HG03175 (cell line): ENCODE measurements at regions not wholly inside any gene's neighbourhood (a gene's known extent, or its start where the extent isn't known, plus 50 kb on each side); places are given as distances from the start of the nearest gene placed in this dataset.
"Not testable (repeated sequence)": the region's sequence is repeated elsewhere in the genome, so short reads cannot be mapped to it uniquely, and the experiment has no call there.

Experiments
- ATAC-seq: cut with Tn5 transposase; IDR thresholded peaks from one replicate; pipeline ENCODE4 v1.9.1; 2021; ENCODE audit warnings: mild to moderate bottlenecking, moderate library complexity; ENCODE audit not compliant: unreplicated experiment

DNA sequence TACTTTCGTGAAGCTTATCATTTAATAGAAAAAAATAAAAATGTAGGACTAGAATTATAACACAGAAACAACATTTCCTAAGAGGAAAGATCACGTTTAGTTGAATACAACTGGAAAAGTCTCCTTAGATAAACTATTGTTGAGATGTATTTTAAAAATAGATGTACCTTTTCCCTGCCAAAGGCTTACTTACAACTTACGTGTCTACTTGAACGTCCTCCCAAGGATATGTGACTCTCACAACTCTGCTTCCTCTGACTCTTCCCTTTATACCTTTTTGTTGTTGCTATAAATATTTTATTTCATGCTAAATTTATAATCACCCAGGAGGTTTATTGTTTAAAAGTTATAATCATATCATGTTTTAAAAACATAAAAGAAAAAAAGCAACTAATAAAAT lies 908.0 kb upstream of the ROBO1 start:
- ATAC-seq, result no peak

DNA sequence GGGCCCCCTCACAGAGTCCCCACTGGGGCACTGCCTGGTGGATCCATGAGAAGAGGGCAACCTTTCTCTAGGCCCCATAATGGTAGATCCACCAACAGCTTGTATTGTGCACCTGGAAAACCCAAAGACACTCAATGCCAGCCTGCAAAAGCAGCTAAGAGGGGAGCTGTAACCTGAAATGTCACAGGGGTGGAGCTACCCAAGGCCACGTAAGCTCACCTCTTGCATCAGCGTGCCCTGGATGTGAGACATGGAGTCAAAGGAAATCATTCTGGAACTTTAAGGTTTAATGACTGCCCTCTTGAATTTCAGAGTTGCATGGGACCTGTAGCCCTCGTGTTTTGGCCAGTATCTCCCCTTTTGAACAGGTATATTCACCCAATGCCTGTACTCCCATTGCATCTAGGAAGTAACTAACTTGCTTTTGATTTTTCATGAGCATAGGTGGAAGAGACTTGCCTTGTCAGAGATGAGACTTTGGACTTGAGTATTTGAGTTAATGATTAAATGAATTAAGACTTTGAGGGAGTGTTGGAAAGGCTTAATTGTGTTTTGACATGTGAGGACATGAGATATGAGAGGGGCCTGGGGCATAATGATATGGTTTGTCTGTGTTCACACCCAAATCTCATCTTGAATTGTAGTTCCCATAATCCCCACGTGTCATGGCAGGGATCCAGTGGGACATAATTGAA lies 900.9 kb upstream of the ROBO1 start:
- no peak for ATAC-seq

DNA sequence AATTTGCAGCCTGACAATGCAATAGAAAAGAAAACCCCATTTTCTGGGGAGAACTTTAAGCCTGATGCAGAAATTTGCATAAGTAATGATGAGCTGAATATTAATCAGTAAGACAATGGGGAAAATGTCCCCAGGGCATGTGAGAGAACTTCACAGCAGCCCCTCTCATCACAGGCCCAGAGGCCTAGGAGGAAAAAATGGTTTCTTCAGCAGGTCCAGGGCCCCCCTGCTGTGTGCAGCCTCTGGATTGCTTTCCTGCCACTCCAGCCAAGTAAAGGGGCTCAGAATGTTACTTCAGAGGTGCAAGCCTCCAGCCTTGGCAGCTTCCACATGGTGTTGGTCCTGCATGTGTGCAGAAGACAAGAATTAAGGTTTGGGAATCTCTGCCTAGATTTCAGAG lies 900.3 kb upstream of the ROBO1 start:
- no peak for ATAC-seq

DNA sequence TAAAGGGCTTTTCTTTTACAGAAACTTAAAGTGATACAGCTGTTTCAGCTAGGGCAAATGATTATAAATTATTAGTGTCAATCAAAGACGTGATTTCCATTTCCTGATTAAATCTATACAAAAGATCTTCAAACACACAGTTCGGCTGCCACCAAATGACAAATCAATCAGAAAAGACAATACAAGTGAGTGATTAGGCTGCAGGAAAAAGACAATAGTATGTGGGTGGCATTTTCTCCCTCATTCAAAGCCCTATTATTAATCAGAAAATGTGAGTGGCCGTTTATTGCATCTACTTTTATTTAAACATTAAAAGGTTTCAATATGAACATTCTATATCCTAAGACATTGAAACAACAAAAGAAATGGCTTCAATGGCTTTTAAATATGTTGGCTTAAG lies 895.6 kb upstream of the ROBO1 start:
- no peak for ATAC-seq

DNA sequence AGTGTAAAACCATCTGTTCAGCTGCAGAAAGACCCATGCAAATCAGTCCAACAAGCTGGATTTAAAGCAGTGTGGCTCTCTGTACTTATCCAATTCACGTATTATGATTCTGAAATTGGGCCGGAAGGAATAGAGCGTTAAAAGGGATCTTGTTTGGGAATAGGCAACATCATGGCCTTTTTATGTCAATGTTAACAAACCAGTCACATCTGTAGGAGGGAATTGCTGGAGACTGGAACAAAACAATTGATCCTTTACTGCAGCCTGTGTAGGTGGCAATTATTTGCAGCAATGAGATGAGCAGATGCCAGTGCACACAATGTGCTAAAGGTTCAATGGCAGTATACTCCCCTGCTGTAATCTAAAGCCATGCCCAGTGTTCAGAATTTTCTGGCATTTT lies 887.4 kb upstream of the ROBO1 start:
- no peak for ATAC-seq

DNA sequence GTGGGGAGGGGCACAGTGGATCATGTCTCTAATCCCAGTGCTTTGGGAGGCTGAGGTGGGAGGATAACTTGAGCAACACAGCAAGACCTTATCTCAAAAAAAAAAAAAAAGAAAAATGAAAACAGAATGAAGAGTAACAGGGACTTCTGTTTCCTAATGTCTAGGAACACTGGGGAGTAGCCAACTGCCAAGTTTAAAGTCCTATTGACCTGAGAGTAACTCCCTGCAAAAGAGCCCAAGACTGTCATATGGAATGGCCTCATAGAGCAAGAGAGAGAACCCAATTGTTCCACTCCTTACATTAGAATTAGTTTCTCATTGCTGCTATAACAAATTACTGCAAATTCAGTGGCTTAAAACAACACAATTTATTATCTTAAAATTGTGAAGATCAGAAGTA lies 881.4 kb upstream of the ROBO1 start:
- no peak for ATAC-seq

DNA sequence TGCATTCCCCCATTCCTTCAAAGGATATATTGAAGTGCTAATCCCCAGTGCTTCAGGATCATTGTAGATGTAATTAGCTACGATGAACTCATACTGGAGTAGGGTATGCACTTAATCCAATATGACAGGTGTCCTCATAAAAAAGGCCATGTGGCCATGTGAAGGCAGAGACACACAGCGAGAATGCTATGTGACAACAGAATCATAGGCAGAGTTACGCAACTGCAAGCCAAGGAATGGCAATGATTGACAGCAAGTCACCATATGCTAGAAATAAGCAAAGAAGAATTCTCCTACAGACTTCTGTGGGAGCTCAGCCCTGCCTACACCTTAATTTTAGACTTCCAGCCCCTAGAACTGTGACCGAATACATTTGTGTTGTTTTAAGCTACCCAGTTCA lies 875.6 kb upstream of the ROBO1 start:
- ATAC-seq, result no peak

DNA sequence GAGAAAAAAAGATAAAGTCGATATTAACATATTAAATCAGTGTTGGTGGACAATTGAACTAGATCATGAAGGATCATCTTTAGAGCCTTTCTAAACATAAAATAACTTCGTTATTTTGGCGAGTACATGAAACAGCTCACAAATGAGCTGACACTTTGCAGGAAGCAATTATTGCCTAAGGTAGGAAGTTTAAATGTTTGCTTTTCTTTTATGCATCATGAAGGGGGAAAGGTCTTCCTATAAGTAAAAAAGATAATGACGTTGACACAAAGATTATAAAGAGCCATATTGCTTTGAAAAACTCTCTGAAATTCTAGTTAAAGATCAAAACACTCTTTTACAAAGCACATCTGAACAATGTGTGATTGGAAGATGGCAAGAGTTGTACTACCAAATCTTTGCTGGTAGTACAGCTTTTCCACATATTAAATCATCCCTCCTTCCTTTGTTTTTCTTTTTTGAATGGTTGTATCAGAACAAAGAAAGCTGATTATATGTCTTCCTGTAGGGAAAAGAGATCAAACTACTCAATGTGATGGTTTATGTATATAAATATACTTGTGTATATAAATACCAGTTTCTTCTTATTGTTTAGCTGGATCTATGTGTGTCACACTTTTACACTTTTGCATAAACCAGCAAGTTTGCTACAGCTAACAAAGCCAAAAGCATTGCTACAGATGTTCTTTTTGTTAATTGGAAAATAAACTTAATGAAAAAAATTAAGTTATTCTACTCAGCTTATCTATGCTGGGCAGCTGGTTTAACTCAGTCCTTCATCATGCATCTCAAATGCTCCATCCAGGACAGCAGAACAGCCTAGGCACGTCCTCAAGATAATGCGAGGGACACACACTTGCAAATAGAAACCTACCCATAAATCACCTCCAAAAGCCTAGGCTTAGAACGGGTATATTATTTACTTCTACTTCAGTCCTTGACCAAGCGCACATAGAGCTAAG lies 850.8 kb upstream of the ROBO1 start:
- no peak for ATAC-seq

DNA sequence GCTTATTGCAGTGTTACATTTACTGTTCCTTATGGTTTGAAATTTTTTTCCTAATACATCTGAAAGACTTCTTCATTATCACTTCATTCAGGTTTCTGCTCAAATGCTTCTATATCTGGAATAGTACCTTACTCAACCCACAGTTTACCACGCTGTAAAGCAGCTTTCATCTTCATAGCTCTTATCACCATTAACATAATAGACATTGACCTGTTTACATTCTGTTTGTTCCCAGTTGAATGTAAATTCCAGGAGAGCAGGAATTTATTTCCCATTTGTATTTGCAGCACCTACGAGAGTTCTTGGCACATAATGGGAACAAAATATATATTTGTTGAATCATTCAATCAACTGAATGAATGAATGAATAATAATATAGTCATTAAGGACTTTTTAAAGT lies 844.6 kb upstream of the ROBO1 start:
- ATAC-seq, result no peak

DNA sequence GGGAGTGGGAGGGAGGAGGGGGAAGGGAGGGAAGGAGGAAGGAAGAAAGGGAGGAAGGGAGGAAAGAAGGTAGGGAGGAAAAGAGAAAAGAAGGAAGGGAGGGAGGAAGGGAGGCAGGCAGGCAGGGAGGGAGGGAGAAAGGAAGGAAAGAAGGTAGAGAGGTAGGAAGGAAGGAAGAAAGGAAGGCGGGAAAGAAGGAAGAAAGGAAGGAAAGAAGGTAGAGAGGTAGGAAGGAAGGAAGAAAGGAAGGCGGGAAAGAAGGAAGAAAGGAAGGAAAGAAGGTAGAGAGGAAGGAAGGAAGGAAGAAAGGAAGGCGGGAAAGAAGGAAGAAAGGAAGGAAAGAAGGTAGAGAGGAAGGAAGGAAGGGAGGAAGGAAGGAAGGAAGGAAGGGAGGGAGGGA lies 840.3 kb upstream of the ROBO1 start:
- ATAC-seq, result not testable (repeated sequence)

DNA sequence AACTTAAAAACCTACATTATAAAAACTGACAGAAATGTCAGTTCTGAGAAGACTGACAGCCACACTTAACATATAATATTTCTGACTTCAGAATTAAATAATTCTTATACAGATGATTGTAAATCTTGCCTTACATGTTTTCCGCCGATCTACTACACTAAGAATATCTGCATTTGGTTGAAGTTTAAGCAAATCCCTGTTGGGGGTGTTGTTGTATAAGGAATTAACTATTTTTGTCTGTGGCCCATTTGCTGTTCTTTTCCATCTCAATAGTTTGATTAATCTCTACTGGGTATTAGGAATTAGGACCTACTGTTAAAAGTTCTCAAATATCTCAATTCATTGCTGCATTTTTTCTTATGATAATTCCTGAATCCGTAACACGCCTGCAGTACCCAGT lies 838.3 kb upstream of the ROBO1 start:
- no peak for ATAC-seq

DNA sequence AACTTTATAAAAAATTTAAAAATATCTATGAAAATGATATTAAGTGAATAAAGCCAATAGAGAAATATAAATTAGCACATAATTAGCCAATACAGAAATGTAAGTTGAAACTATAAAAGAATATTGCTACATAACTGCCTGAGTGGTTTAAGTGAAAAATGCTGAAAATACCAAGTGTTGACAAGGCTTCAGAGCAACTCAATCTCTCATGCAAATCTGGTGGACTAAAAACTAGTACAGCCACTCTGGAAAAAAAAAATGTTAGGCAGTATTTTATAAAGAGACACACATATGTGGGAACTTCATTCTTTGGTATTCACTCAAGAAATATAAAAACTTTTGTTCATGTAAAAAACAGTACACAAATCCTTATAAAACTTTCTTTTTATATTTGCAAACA lies 833.7 kb upstream of the ROBO1 start:
- no peak for ATAC-seq

DNA sequence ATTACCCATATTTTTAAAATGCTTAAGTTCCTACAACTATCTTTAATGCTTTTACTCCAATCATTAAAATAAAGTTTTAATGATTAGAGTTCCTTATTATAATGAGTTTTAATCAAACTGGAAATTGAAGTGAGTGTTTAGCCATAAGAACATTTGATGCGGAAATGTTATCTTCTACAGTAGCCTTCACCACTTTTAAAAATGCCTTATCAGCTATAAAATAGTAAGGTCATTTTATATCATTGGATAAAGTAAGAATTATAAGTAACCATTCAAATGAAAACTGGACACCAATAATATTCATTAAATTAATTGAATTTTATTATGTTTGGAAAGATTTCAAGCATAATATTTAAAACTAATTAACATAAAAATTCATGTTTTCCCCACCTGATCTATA lies 825.0 kb upstream of the ROBO1 start:
- ATAC-seq, result no peak

DNA sequence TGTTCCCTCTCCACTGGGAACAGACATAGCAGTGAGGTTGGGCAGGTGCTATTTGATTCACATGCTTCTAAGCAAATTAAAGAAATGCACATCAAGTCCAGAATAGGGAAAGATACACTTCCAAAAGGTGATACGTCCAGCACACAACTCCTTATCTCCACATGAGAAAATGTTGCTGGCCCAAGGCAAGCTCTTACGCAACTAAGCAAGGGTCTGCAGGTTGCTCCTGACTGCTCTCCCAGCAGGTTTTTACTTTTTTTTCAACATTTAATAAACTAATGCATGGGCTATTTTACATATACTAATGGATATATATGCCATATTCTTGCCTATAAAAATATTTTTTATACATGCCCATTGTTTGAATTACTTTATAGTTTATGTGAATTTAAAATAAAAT lies 818.5 kb upstream of the ROBO1 start:
- no peak for ATAC-seq

DNA sequence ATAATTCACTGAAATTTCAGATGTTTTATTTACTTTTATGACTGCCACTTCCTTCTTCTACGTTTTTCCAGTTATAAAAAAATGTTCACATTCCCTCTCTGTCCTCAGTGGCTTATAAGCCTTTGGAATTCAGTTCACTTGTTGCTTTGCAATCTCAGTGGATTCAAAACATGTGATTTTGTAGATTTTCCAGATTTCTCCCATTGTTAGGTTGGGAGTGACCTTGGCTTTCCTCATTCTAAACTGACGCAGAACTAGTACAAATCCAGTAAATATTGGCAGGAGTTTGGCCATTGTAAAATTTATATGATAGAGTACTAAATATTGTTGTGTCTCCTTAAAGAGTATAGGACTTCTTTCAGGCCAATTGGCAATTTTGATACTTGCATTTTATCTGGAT lies 812.3 kb upstream of the ROBO1 start:
- ATAC-seq, result no peak

DNA sequence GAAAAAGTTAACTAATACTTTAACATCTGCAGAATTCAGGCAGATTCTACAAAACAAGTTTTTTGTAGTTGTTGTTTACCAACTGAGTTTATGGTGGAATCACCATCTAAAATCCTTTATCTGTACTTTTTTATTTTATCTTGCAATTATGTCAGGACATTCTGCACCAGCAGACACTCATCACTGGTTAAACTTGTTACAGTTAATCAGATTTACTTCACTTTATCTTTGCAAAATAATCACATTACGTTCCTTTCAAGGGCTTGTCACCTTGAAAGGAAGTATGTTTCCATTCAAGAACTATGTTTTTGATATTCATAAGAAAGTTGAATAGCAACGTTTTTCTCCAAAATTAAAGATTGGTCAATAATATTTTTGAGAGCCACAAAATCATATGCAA lies 796.6 kb upstream of the ROBO1 start:
- ATAC-seq, result no peak

DNA sequence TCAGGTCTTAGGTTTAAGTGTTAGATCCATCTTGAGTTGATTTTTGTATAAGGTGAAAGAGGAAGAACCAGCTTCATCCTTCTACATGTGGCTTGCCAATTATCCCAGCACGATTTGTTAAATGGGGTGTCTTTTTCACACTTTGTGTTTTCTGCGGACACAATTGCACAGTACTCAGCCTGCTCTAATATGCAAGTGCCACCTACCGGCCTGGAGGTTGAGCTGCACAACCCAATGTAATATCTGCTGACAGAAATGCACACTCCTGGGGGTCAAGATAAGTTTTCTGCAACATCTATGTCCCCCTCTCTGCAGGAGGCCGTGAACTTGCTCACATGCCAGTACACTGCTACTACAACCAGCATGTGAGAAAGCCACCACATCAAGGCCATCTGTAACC lies 791.9 kb upstream of the ROBO1 start:
- ATAC-seq, result no peak

DNA sequence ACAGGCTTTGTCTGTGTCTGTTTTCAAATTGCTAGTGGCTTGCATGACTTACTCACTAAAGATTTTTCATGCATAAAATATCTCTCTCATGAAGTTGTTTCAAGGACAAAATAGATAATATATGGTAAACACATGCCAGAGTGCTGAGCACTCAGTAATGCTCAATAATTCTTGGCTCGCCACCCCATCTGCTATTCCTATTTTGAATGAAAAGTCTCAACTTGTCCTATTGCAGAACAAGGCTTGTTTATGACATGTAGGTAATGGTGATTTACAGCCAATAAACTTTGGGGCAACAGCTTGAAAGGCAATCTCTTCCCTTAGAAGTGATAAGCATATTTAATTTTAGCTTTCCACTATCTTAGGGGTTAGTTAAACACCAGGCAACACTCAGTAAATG lies 789.0 kb upstream of the ROBO1 start:
- ATAC-seq, result no peak

DNA sequence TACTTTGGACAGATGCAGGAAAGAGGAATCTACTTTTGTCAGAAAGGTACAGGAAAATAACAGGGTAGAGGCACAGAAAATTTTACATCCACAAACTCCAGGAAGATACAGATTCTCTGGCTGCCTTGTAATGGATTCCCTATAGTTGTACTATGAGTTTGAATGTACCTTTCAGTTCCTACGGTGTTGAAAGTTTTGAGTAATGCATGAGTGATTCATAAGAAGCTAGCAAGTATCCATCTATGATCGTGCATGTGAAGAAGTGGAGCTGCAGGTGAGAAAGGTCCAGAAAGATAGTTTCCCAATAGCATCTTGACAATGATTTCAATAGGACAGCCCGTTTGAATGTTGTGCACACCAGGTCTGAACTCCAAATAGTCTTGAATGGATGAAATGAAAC lies 786.5 kb upstream of the ROBO1 start:
- ATAC-seq, result no peak

DNA sequence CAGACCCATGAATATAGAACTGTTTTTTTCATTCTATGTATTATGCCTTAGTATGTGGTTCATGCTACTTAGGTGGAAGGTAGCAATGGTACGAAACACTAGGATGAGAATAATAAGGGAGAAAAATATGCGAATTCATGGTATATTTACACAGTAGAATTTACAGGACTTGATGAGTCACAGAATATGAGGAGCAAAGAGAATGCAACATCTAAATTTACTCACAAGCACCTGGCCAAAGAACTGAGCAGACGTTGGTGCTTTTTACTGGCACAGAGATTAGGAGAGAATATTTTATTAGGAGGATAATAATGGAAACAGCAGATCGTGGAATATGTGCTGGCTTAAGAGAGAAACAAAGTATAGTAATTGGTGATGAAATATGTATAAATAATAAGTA lies 785.4 kb upstream of the ROBO1 start:
- ATAC-seq, result no peak

DNA sequence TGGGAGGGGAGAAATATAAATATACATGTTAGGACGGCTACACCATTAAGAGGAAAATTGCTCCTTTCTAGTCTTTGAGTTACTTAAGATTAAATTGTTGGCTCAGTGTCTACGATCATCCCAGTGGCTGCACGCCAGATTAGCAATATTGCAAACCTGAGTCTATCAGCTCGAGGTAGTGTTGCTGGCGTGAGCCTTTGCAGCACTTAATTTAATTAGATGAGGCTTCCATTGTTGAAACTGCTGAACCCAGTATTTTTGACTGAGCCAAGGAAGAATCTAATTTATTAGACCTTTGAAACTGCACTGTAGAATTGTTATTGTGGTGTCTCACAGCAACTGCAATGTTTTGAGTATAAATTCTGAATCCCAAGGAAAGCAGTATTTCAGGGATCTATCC lies 782.4 kb upstream of the ROBO1 start:
- no peak for ATAC-seq

DNA sequence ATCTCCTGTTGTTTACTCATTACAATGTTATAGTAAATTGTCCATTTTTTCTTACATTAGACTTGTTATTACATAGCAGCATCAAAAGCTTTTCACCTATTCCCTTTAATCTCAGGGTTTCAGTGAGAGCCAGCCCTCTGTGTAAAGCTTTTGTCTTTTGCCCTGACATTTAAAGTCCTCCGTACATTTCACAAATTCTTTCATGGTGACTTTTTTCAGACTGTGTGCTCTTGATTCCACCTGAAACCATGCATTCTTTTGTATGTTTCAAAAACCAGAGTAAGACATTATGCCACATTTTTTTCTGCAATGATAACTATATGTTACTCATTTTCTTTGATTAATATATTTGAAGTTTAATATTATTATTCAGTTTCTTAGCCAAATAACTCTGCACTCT lies 781.4 kb upstream of the ROBO1 start:
- ATAC-seq, result no peak
